H9 (cell line): ENCODE measurements at regions not wholly inside any gene's neighbourhood (a gene's known extent, or its start where the extent isn't known, plus 50 kb on each side); places are given as distances from the start of the nearest gene placed in this dataset.
A peak's percentile ranks its signal among the peaks of the same experiment; 100 is the strongest.

ENCODE experiments used
- DNase-seq: peaks from one replicate; pipeline ENCODE4 v3.0.0-alpha.2; 2017
- H2AFZ ChIP-seq: one replicate; pipeline ENCODE4 v1.6.1; 2013; ENCODE audit warnings: mild to moderate bottlenecking, low read length, control low read depth, moderate library complexity
- H2AK5ac ChIP-seq: 2 replicates; pipeline ENCODE4 v1.6.1; 2013; ENCODE audit warnings: low read length, control low read depth, mixed read lengths; ENCODE audit not compliant: insufficient read length
- H2BK120ac ChIP-seq: one replicate; pipeline ENCODE4 v1.6.1; 2013; ENCODE audit warnings: low read depth, mild to moderate bottlenecking, low read length, control low read depth, inconsistent platforms; ENCODE audit not compliant: poor library complexity, severe bottlenecking
- H2BK12ac ChIP-seq: 2 replicates; pipeline ENCODE4 v1.6.1; 2013; ENCODE audit warnings: low read length, control low read depth, mixed read lengths, low read depth; ENCODE audit not compliant: insufficient read length
- H2BK15ac ChIP-seq: 2 replicates; pipeline ENCODE4 v1.6.1; 2013; ENCODE audit warnings: low read depth, low read length, control low read depth
- H2BK20ac ChIP-seq: one replicate; pipeline ENCODE4 v1.6.1; 2013; ENCODE audit warnings: low read depth, mild to moderate bottlenecking, low read length, control low read depth, inconsistent platforms; ENCODE audit not compliant: poor library complexity, severe bottlenecking
- H2BK5ac ChIP-seq: 2 replicates; pipeline ENCODE4 v1.6.1; 2013; ENCODE audit warnings: low read length, control low read depth, mixed read lengths; ENCODE audit not compliant: insufficient read length
- H3K14ac ChIP-seq: 2 replicates; pipeline ENCODE4 v1.6.1; 2013; ENCODE audit warnings: low read length, control low read depth; ENCODE audit not compliant: insufficient read depth
- H3K18ac ChIP-seq: 2 replicates; pipeline ENCODE4 v1.6.1; 2013; ENCODE audit warnings: low read depth, mild to moderate bottlenecking, mixed read lengths, low read length, control low read depth; ENCODE audit not compliant: insufficient read length
- H3K23ac ChIP-seq: 2 replicates; pipeline ENCODE4 v1.6.1; 2013; ENCODE audit warnings: low read length, control low read depth, mixed read lengths, low read depth; ENCODE audit not compliant: insufficient read length
- H3K23me2 ChIP-seq: 2 replicates; pipeline ENCODE4 v1.6.1; 2013; ENCODE audit warnings: low read depth, mild to moderate bottlenecking, mixed read lengths, low read length, control low read depth; ENCODE audit not compliant: insufficient read length, poor library complexity, severe bottlenecking
- H3K27ac ChIP-seq: 2 replicates; pipeline ENCODE4 v1.5.1; 2013; ENCODE audit warnings: low read length, control low read depth, mixed read lengths, low read depth; ENCODE audit not compliant: insufficient read length
- H3K27me3 ChIP-seq: 2 replicates; pipeline ENCODE4 v1.6.1; 2013; ENCODE audit warnings: low read length, control low read depth, inconsistent platforms; ENCODE audit not compliant: insufficient read depth
- H3K4ac ChIP-seq: 2 replicates; pipeline ENCODE4 v1.6.1; 2013; ENCODE audit warnings: low read depth, mild to moderate bottlenecking, control low read depth, inconsistent platforms, low read length, moderate library complexity
- H3K4me1 ChIP-seq: 2 replicates; pipeline ENCODE4 v1.6.1; 2013; ENCODE audit warnings: low read length, control low read depth, inconsistent platforms; ENCODE audit not compliant: insufficient read depth
- H3K4me2 ChIP-seq: 2 replicates; pipeline ENCODE4 v1.6.1; 2013; ENCODE audit warnings: low read length, control low read depth, mixed read lengths; ENCODE audit not compliant: insufficient read length, insufficient read depth
- H3K56ac ChIP-seq: 2 replicates; pipeline ENCODE4 v1.6.1; 2013; ENCODE audit warnings: low read depth, mild to moderate bottlenecking, mixed read lengths, low read length, control low read depth; ENCODE audit not compliant: insufficient read length
- H3K79me1 ChIP-seq: 2 replicates; pipeline ENCODE4 v1.6.1; 2013; ENCODE audit warnings: low read depth, mild to moderate bottlenecking, moderate library complexity, low read length, control low read depth, inconsistent platforms; ENCODE audit not compliant: insufficient read depth, poor library complexity, severe bottlenecking
- H3K79me2 ChIP-seq: 2 replicates; pipeline ENCODE4 v1.6.1; 2013; ENCODE audit warnings: low read length, control low read depth, inconsistent platforms; ENCODE audit not compliant: insufficient read depth
- H3K9ac ChIP-seq: 2 replicates; pipeline ENCODE4 v1.6.1; 2013; ENCODE audit warnings: low read length, control low read depth, mixed read lengths; ENCODE audit not compliant: insufficient read length; ENCODE audit errors: extremely low read depth
- H3K9me3 ChIP-seq: one replicate; pipeline ENCODE4 v1.6.1; 2013; ENCODE audit warnings: low read depth, low read length, inconsistent platforms; ENCODE audit not compliant: control insufficient read depth
- H3T11ph ChIP-seq: one replicate; pipeline ENCODE4 v1.6.1; 2013; ENCODE audit warnings: mild to moderate bottlenecking, low read length, control low read depth, inconsistent platforms
- H4K20me1 ChIP-seq: one replicate; pipeline ENCODE4 v1.6.1; 2013; ENCODE audit not compliant: control insufficient read depth, insufficient read length, insufficient read depth
- H4K5ac ChIP-seq: 2 replicates; pipeline ENCODE4 v1.6.1; 2013; ENCODE audit warnings: low read depth, mild to moderate bottlenecking, mixed read lengths, low read length, control low read depth; ENCODE audit not compliant: insufficient read length
- H4K8ac ChIP-seq: replicated peaks from 2 replicates; pipeline ENCODE4 v1.6.1; 2013; ENCODE audit warnings: low read length, control low read depth, mixed read lengths, low read depth; ENCODE audit not compliant: insufficient read length
- H4K91ac ChIP-seq: 2 replicates; pipeline ENCODE4 v1.6.1; 2013; ENCODE audit warnings: low read depth, mild to moderate bottlenecking, moderate library complexity, mixed read lengths, low read length, control low read depth; ENCODE audit not compliant: insufficient read length
- H3K27ac Mint-ChIP-seq, 3 experiments: 2 replicates in 2 of 3; 3 replicates in 1 of 3; pipeline ENCODE4 v1.8.0; 2020 to 2021; ENCODE audit warnings: mixed read lengths in 3 of 3, mild to moderate bottlenecking in 1 of 3, moderate library complexity in 1 of 3
- H3K27me3 Mint-ChIP-seq: 2 replicates; pipeline ENCODE4 v1.8.0; 2021; ENCODE audit warnings: low read depth, mild to moderate bottlenecking, moderate library complexity, mixed read lengths
- H3K36me3 Mint-ChIP-seq, 3 experiments: 2 replicates in 2 of 3; 3 replicates in 1 of 3; pipeline ENCODE4 v1.8.0; 2020 to 2021; ENCODE audit warnings: low read depth in 3 of 3, mixed read lengths in 3 of 3; ENCODE audit not compliant: insufficient read depth in 1 of 3
- H3K4me1 Mint-ChIP-seq, 2 experiments: 2 replicates each; pipeline ENCODE4 v1.8.0; 2020; ENCODE audit warnings: mixed read lengths in 2 of 2
- H3K4me3 Mint-ChIP-seq, 2 experiments: 2 replicates in 1 of 2; 3 replicates in 1 of 2; pipeline ENCODE4 v1.8.0; 2020 to 2021; ENCODE audit warnings: mild to moderate bottlenecking in 2 of 2, mixed read lengths in 2 of 2, moderate library complexity in 1 of 2
- H3K9me3 Mint-ChIP-seq, 2 experiments: 2 replicates in 1 of 2; 3 replicates in 1 of 2; pipeline ENCODE4 v1.8.0; 2020; ENCODE audit warnings: mild to moderate bottlenecking in 2 of 2, mixed read lengths in 2 of 2, moderate library complexity in 1 of 2
- CTCF ChIP-seq: fragments of 200-600 bp; sonication (generic); conservative IDR thresholded peaks from 3 replicates; pipeline ENCODE4 v1.8.0; 2021; ENCODE audit warnings: antibody characterized with exemption, mild to moderate bottlenecking
- WGBS: extraction: QIAGEN DNeasy Blood & Tissue Kit; methylation state at CpG from one replicate; pipeline ENCODE4 v1.1.7; 2013; ENCODE audit warnings: missing lambda C conversion rate, low lambda C conversion rate, mixed read lengths; ENCODE audit not compliant: insufficient read length; ENCODE audit errors: extremely low coverage; 5-methylcytosine and 5-hydroxymethylcytosine counted together

- H2BK20ac ChIP-seq = no peak overlapping the region
- H2BK15ac ChIP-seq = no peak overlapping the region
- peak overlapping the region; percentile 54 for H3K4me2 ChIP-seq
- no peak overlapping the region for H3T11ph ChIP-seq
- no peak overlapping the region for H4K8ac ChIP-seq
- no peak for DNase-seq
- no peak overlapping the region for H3K14ac ChIP-seq
- H2BK120ac ChIP-seq = no peak overlapping the region
- H3K4me3 Mint-ChIP-seq = peak overlapping the region; percentile 59 to 79
- H3K9ac ChIP-seq = no peak overlapping the region
- H3K27ac Mint-ChIP-seq = no peak overlapping the region
- TF ChIP-seq CTCF = no peak
- H3K9me3 ChIP-seq = no peaks in the 10 kb centered on the region
- H4K20me1 ChIP-seq = no peaks in the 10 kb centered on the region
- H3K27me3 Mint-ChIP-seq = peaks cover 88% of the 10 kb centered on the region
- no peak overlapping the region for H3K23ac ChIP-seq
- H2AK5ac ChIP-seq = no peak overlapping the region
- peaks cover 9% of the 10 kb centered on the region; the same call in 1 of the 2 replicates for H3K27me3 ChIP-seq
- H4K91ac ChIP-seq = no peak overlapping the region
- H2BK12ac ChIP-seq = no peak overlapping the region
- H3K79me2 ChIP-seq = no peaks in the 10 kb centered on the region
- H3K27ac ChIP-seq = no peak overlapping the region
- H3K4me1 Mint-ChIP-seq = peaks cover 5% of the 10 kb centered on the region in 2 experiments; a peak in 1 of 4 replicates
- H2AFZ ChIP-seq = no peak overlapping the region
- no peaks in the 10 kb centered on the region for H3K36me3 Mint-ChIP-seq
- peaks cover 7% of the 10 kb centered on the region for H3K23me2 ChIP-seq
- WGBS = no CpG with 5 or more reads among the region's 13 CpGs
- no peaks in the 10 kb centered on the region for H3K4me1 ChIP-seq
- H3K56ac ChIP-seq = no peak overlapping the region
- H3K9me3 Mint-ChIP-seq = no peaks in the 10 kb centered on the region
- H4K5ac ChIP-seq = no peak overlapping the region
- H3K18ac ChIP-seq = no peak overlapping the region
- H3K4ac ChIP-seq = no peak overlapping the region
- H2BK5ac ChIP-seq = no peak overlapping the region
- H3K79me1 ChIP-seq = no peaks in the 10 kb centered on the region
These were observed 367.9 kb downstream of the MTX2 start for GRCh38 chr2:176637142-176637485.
